HG02763 (cell line): ENCODE measurements at regions not wholly inside any gene's neighbourhood (a gene's known extent, or its start where the extent isn't known, plus 50 kb on each side); places are given as distances from the start of the nearest gene placed in this dataset.
"Not testable (repeated sequence)": the region's sequence is repeated elsewhere in the genome, so short reads cannot be mapped to it uniquely, and the experiment has no call there.

Experiments
- ATAC-seq: cut with Tn5 transposase; IDR thresholded peaks from one replicate; pipeline ENCODE4 v1.9.1; 2021; ENCODE audit warnings: mild to moderate bottlenecking, moderate library complexity; ENCODE audit not compliant: unreplicated experiment

DNA sequence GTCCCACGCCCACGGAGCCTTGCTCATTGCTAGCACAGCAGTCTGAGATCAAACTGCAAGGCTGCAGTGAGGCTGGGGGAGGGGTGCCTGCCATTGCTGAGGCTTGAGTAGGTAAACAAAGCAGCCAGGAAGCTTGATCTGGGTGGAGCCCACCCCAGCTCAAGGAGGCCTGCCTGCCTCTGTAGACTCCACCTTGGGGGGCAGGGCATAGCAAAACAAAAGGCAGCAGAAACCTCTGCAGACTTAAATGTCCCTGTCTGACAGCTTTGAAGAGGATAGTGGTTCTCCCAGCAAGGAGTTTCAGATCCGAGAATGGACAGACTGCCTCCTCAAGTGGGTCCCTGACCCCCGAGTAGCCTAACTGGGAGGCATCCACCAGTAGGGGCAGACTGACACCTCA, 239.7 kb downstream of the DAD1 start:
- ATAC-seq: not testable (repeated sequence)

DNA sequence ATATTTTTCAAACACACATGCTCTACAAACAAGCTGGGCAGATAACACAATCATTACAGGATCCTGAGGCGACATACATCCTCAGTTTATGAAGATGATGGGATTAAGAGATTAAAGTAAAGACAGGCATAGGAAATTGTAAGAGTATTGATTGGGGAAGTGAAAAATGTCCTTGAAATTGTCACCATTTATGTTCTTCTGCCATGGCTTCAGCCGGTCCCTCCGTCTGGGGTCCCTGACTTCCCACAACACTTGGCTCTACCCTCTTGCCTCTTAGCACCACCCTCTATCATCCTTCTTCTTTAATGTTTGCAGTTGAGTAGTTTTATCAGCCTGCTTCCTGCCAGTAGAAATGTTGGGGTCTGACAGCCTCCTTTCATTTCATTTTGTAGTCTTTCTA, 244.4 kb downstream of the DAD1 start:
- ATAC-seq: no peak

DNA sequence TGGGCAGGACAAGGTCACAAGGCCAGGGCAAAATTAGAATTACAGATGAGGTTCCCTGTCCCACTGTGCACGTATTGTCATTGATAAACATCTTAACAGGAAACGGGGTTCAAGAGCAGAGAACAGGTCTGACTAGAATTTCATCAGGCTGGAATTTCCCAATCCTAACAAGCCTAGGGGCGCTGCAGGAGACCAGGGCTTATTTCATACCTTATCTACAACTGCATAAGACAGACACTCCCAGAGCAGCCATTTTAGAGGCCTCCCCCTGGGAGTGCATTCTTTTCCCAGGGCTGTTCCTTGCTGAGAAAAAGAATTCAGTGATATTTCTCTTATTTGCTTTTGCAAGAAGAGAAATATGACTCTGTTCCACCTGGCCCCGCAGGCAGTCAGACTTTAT, 244.8 kb downstream of the DAD1 start:
- not testable (repeated sequence) for ATAC-seq

- no peak for ATAC-seq
Measured at GRCh38 chr14:22341049-22341448, 248.0 kb downstream of the DAD1 start.

- ATAC-seq: no peak
Measured at GRCh38 chr14:22338917-22339715, 249.9 kb downstream of the DAD1 start.

DNA sequence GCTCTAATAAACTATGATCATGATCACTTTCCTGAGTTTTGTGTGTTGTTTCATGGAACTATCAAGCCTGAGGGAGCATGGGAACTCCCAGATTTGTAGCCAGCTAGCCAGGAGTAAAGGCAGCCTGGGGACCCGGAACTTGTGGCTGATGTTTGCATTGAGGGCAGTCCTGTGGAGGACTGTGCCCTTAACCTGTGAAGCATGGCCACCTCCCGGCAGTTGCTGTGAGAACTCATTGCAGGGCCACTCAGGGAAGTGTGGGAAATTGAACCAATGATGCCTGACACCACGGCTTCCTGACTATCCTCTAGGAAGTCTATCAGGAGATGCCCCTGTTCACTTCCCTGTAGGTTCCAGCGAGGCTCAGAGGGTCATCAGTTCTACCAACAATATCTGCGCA, 250.6 kb downstream of the DAD1 start:
- ATAC-seq: no peak

DNA sequence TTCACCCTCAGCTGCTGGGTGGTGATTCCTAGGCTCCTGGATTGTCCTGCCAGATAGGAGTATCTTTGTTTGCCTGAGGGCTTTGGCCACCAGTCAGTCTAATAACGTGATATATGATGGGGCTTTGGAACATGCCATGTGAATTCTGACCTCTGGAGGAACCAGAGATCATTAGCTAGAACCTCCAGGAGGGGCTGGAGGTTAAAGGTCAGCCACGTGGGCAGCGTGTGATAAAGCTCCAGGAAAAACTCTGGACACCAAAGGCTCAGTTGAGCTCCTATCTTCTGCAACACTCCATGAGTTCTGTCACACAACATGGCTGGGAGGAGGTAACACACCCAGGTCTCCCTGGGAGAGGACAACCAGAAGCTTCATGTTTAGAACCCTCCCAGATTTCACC, 251.1 kb downstream of the DAD1 start:
- no peak for ATAC-seq

GRCh38 chr14:22337521-22337920, 251.5 kb downstream of the DAD1 start:
- ATAC-seq: no peak

GRCh38 chr14:22336031-22336430, 253.0 kb downstream of the DAD1 start:
- ATAC-seq: no peak

GRCh38 chr14:22334627-22335026, 254.4 kb downstream of the DAD1 start:
- no peak for ATAC-seq

DNA sequence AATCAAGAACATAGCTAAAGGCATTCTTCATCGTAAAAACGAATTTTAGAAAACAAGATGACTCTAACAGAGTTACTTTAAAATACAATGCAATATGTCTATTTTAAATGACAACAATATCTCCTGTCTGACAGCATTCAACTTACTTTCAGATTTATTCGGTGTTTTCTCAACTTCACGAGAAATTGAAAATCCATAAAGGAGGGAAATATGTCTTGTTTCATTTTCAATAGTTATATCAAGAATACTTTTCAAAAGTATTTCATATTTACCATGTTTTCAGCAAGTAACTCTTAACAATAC, 254.8 kb downstream of the DAD1 start:
- no peak for ATAC-seq

GRCh38 chr14:22333422-22334274, 255.4 kb downstream of the DAD1 start:
- ATAC-seq: no peak

DNA sequence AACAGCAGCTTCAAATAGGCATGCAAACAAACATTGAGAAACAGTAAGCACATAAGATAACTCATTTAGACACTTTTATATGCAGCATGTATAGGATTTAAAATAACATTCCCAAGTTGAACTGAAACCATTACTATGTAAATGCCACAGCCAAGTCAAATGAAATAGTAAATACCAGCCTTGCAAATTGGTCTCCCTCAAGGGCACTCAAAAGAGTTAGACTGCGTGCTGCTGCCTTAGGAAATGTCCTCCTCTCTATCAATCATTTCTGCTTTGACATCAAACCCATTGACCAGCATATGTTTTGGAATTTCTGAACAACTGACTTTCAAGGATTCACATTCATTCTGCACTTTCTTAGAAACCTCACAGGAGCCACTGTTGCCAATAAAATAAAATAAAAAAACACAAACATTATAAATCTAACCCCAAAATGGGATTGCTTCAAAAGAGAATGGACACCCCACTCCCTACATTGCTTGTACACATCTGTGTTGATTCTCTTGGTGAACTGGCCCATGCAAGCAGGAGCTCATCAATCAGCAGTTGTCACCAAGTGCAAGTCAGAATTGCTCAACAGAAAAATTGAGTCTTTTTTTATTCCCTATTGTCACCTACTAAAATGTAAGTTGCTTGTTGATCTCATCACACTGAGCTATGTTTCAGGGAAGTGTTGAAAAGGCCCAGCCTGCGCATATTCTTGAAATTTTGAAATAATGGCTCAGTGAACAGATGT, 256.2 kb downstream of the DAD1 start:
- no peak for ATAC-seq

DNA sequence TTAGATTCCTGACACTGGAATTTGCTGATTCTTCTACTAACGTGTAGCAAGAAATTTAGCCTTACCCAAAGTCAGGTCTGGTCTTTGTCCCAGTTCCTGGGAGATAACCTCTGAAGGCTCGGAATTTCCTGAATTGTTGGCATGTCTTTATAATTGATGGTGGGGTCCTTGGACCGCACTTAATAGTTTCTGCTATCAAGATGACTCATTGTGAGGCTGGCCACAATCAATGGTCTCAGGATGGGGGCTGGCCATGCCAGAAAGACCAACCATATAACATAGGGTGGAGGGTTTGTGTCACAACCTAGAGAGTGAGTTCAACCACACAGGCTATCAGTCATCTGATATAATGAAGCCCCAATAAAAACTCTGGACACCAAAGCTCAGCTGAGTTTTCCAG, 259.7 kb downstream of the DAD1 start:
- ATAC-seq: no peak

- no peak for ATAC-seq
Measured at GRCh38 chr14:22325676-22326400, 263.2 kb downstream of the DAD1 start.

DNA sequence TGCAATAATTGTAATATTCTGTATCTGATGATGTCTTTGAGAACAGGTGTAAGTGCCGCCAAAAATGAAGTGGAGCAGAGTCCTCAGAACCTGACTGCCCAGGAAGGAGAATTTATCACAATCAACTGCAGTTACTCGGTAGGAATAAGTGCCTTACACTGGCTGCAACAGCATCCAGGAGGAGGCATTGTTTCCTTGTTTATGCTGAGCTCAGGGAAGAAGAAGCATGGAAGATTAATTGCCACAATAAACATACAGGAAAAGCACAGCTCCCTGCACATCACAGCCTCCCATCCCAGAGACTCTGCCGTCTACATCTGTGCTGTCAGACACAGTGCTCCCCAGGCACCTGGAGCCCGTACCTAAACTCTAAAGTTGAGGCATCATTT, 268.7 kb downstream of the DAD1 start:
- ATAC-seq: no peak

GRCh38 chr14:22319526-22320361, 269.3 kb downstream of the DAD1 start:
- ATAC-seq: no peak

DNA sequence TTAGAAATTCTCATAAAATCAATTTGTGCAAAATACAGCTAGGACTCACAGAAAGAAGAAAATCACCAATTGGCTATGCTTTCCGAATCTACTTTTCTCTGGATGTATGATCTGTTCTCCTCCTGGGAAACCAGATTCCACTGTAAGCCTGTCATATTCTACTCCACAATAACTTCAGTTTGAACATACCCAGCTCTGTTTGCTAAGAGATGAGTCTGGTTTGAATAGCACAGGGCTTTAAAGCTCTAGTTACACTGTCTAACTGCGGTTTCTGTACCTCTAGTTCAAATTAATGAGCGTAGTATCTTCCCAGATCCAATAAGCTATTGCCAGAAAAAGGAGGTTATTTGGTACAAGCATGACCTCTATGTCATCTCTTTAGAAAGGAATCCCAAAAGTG, 270.1 kb downstream of the DAD1 start:
- ATAC-seq: no peak

DNA sequence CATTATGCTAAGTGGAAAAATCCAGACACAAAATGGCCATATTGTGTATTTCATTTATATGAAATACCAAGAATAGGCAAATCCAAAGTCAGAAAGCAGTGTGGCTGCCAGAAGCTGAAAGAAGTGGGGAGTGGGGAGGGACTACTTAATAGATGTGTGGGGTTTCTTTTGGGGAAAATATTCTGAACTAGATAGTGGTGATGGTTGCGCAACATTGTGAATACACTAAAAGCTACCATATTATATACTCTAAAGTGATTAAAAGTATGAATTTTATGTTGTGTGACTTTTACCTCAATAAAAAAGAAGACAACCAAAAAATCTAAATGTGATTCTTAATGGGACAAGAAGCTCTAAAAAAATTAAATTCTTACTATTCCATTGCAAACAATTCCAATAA, 272.6 kb downstream of the DAD1 start:
- ATAC-seq: no peak

GRCh38 chr14:22315336-22315735, 273.7 kb downstream of the DAD1 start:
- no peak for ATAC-seq
